OCI-LY3 (cell line): ENCODE measurements at regions not wholly inside any gene's neighbourhood (a gene's known extent, or its start where the extent isn't known, plus 50 kb on each side); places are given as distances from the start of the nearest gene placed in this dataset.

ENCODE experiments used
- H2AFZ ChIP-seq: fragments of 200-600, 300-600 bp; shearing (Covaris generic); 2 replicates; pipeline ENCODE4 v1.6.0; 2014; ENCODE audit warnings: antibody characterized with exemption, low read depth, low read length
- H3K27ac ChIP-seq: fragments of 200-600, 300-600 bp; sonication (generic); 2 replicates; pipeline ENCODE4 v1.5.1; 2014; ENCODE audit warnings: mild to moderate bottlenecking, low read length, moderate library complexity, mixed read lengths
- H3K27me3 ChIP-seq: fragments of 200-600, 300-600 bp; sonication (generic); 2 replicates; pipeline ENCODE4 v1.6.1; 2014; ENCODE audit warnings: low read depth, low read length, mixed read lengths
- H3K36me3 ChIP-seq: fragments of 200-600, 300-600 bp; sonication (generic); replicated peaks from 2 replicates; pipeline ENCODE3; 2014; ENCODE audit warnings: low read depth, low read length, mixed read lengths
- H3K4me1 ChIP-seq: fragments of 300-600, 200-600 bp; sonication (generic); 2 replicates; pipeline ENCODE4 v1.6.1; 2014; ENCODE audit warnings: low read length, mixed read lengths
- H3K4me2 ChIP-seq: fragments of 200-600, 300-600 bp; sonication (generic); 2 replicates; pipeline ENCODE4 v1.6.1; 2014; ENCODE audit warnings: low read length, mixed read lengths
- H3K4me3 ChIP-seq: fragments of 300-600, 200-600 bp; sonication (generic); 2 replicates; pipeline ENCODE4 v1.5.1; 2014; ENCODE audit warnings: antibody characterized with exemption, mild to moderate bottlenecking, low read length, moderate library complexity
- H3K79me2 ChIP-seq: fragments of 300-600, 200-600 bp; shearing (Covaris generic); 2 replicates; pipeline ENCODE4 v1.6.1; 2014; ENCODE audit warnings: mild to moderate bottlenecking, low read length, mixed read lengths
- H3K9ac ChIP-seq: fragments of 300-600, 200-600 bp; shearing (Covaris generic); 2 replicates; pipeline ENCODE4 v1.6.0; 2014; ENCODE audit warnings: mild to moderate bottlenecking, low read length, moderate library complexity
- H3K9me3 ChIP-seq: fragments of 200-600, 300-600 bp; shearing (Covaris generic); 2 replicates; pipeline ENCODE4 v1.6.1; 2014; ENCODE audit warnings: low read length, mixed read lengths; ENCODE audit not compliant: insufficient read depth
- H4K20me1 ChIP-seq: fragments of 200-600, 300-600 bp; sonication (generic); 2 replicates; pipeline ENCODE4 v1.6.1; 2016; ENCODE audit warnings: low read length, mixed read lengths; ENCODE audit not compliant: insufficient read depth
- EZH2phosphoT487 ChIP-seq: fragments of 200-600 bp; shearing (Covaris generic); IDR thresholded peaks from 2 replicates; pipeline ENCODE4 v1.6.1; 2018; ENCODE audit warnings: antibody characterized with exemption, mixed run types, low read depth
- TF ChIP-seq, protein P1 (sequence below): fragments of 200-600, 300-600 bp; sonication (generic); IDR thresholded peaks from 2 replicates; pipeline ENCODE4 v1.5.1; 2014; ENCODE audit warnings: antibody characterized with exemption, low read length, low read depth

- H3K4me2 ChIP-seq = no peak overlapping the region
- no peak overlapping the region for H3K4me3 ChIP-seq
- no peak overlapping the region for H3K27ac ChIP-seq
These were observed 60.0 kb downstream of the RPL22L1 start for GRCh38 chr3:170809975-170810357.

GRCh38 chr3:170809007-170809974 is 60.7 kb downstream of the RPL22L1 start:
- Histone ChIP-seq H3K9me3 (no peaks in the 10 kb centered on the region), H3K36me3 (no peaks in the 10 kb centered on the region), H3K4me3 (no peak overlapping the region), H3K79me2 (no peaks in the 10 kb centered on the region), H3K27me3 (peaks cover 18% of the 10 kb centered on the region), H4K20me1 (no peaks in the 10 kb centered on the region), H3K9ac (no peak overlapping the region), H3K4me1 (peaks cover 6% of the 10 kb centered on the region), H3K4me2 (no peak overlapping the region), H3K27ac (no peak overlapping the region), H2AFZ (no peak overlapping the region)
- no peak for TF ChIP-seq EZH2phosphoT487
- TF ChIP-seq, protein P1, sequence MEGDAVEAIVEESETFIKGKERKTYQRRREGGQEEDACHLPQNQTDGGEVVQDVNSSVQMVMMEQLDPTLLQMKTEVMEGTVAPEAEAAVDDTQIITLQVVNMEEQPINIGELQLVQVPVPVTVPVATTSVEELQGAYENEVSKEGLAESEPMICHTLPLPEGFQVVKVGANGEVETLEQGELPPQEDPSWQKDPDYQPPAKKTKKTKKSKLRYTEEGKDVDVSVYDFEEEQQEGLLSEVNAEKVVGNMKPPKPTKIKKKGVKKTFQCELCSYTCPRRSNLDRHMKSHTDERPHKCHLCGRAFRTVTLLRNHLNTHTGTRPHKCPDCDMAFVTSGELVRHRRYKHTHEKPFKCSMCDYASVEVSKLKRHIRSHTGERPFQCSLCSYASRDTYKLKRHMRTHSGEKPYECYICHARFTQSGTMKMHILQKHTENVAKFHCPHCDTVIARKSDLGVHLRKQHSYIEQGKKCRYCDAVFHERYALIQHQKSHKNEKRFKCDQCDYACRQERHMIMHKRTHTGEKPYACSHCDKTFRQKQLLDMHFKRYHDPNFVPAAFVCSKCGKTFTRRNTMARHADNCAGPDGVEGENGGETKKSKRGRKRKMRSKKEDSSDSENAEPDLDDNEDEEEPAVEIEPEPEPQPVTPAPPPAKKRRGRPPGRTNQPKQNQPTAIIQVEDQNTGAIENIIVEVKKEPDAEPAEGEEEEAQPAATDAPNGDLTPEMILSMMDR = peak; percentile 67

More at GRCh38 chr3:170809975-170810357, 60.0 kb downstream of the RPL22L1 start:
- Histone ChIP-seq H3K9ac (no peak overlapping the region), H3K79me2 (no peaks in the 10 kb centered on the region), H4K20me1 (no peaks in the 10 kb centered on the region), H3K36me3 (no peaks in the 10 kb centered on the region), H3K27me3 (peaks cover 23% of the 10 kb centered on the region), H3K4me1 (peaks cover 9% of the 10 kb centered on the region), H3K9me3 (no peaks in the 10 kb centered on the region), H2AFZ (no peak overlapping the region)
- no peak for TF ChIP-seq EZH2phosphoT487
- TF ChIP-seq, protein P1 = no peak

- H3K27me3 ChIP-seq = peaks cover 11% of the 10 kb centered on the region
- no peak overlapping the region for H2AFZ ChIP-seq
- H3K9me3 ChIP-seq = no peaks in the 10 kb centered on the region
- no peak overlapping the region for H3K4me2 ChIP-seq
- no peaks in the 10 kb centered on the region for H4K20me1 ChIP-seq
- no peaks in the 10 kb centered on the region for H3K36me3 ChIP-seq
- H3K79me2 ChIP-seq = no peaks in the 10 kb centered on the region
- no peak overlapping the region for H3K27ac ChIP-seq
- H3K9ac ChIP-seq = no peak overlapping the region
- no peaks in the 10 kb centered on the region for H3K4me1 ChIP-seq
- TF ChIP-seq, protein P1 = no peak
- TF ChIP-seq EZH2phosphoT487 = no peak
- H3K4me3 ChIP-seq = no peak overlapping the region
These were observed 62.0 kb downstream of the RPL22L1 start for GRCh38 chr3:170808041-170808440.

DNA sequence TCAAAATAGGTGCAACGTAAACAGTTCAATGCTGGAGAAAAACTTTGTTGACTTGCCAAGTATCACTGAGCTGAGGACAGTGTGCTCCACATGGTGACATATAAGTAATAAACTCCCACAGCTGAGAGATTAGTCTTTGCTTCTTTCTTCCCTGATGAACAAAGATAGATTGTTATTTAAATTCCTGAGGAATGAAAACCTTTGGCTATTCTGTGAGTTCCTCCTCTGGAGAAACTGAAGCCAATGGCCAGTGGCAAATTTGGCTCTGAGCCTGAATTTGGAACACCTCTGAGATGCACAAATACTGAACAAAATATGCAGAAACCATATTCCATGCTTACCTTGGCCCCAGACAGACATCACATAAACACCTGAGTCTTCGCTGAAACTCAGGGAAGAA is 63.3 kb downstream of the RPL22L1 start:
- H2AFZ ChIP-seq = no peak overlapping the region
- no peaks in the 10 kb centered on the region for H3K4me1 ChIP-seq
- peaks cover 17% of the 10 kb centered on the region for H3K27me3 ChIP-seq
- no peak overlapping the region for H3K4me3 ChIP-seq
- no peaks in the 10 kb centered on the region for H4K20me1 ChIP-seq
- no peaks in the 10 kb centered on the region for H3K36me3 ChIP-seq
- no peak overlapping the region for H3K9ac ChIP-seq
- H3K4me2 ChIP-seq = no peak overlapping the region
- no peak overlapping the region for H3K27ac ChIP-seq
- TF ChIP-seq, protein P1 = no peak
- TF ChIP-seq EZH2phosphoT487 = no peak
- H3K79me2 ChIP-seq = no peaks in the 10 kb centered on the region
- no peaks in the 10 kb centered on the region for H3K9me3 ChIP-seq
